Lung (tissue), 11 donors: ENCODE measurements at regions not wholly inside any gene's neighbourhood (a gene's known extent, or its start where the extent isn't known, plus 50 kb on each side); places are given as distances from the start of the nearest gene placed in this dataset.

Experiments used
- ATAC-seq: fragments of 200-7000 bp; cut with Tn5 transposase; one replicate; pipeline ENCODE4 v1.9.1; 2020; ENCODE audit warnings: moderate number of reproducible peaks; ENCODE audit not compliant: insufficient read depth, low FRiP score
- DNase-seq, 3 donors: peaks; one replicate each; pipeline ENCODE4 v3.0.0-alpha.2; 2013 to 2017
- H3K27ac ChIP-seq, 2 donors: one replicate each; pipeline ENCODE4 v1.5.1; 2013; ENCODE audit warnings: mild to moderate bottlenecking in 2 of 2, moderate library complexity in 2 of 2, control low read depth in 1 of 2, inconsistent platforms in 1 of 2, low read depth in 1 of 2, low read length in 1 of 2
- H3K27me3 ChIP-seq, 3 donors: one replicate each; pipeline ENCODE4 v1.5.1; 2013; ENCODE audit warnings: low read length in 2 of 3; ENCODE audit not compliant: control insufficient read depth in 3 of 3, insufficient read depth in 3 of 3
- H3K36me3 ChIP-seq, 4 donors: one replicate each; pipeline ENCODE4 v1.5.1; 2013; ENCODE audit warnings: low read length in 4 of 4, mild to moderate bottlenecking in 1 of 4, moderate library complexity in 1 of 4; ENCODE audit not compliant: control insufficient read depth in 4 of 4, insufficient read depth in 4 of 4
- H3K4me1 ChIP-seq, 5 donors: one replicate each; pipeline ENCODE4 v1.5.1; 2013; ENCODE audit warnings: low read length in 5 of 5, mild to moderate bottlenecking in 2 of 5, moderate library complexity in 1 of 5; ENCODE audit not compliant: control insufficient read depth in 5 of 5, insufficient read depth in 5 of 5
- H3K4me3 ChIP-seq: one replicate; pipeline ENCODE4 v1.5.1; 2013; ENCODE audit warnings: mild to moderate bottlenecking, control low read depth, moderate library complexity
- H3K9ac ChIP-seq, 2 donors: one replicate each; pipeline ENCODE4 v1.5.1; 2013; ENCODE audit warnings: low read length in 2 of 2, control low read depth in 1 of 2; ENCODE audit not compliant: insufficient read depth in 1 of 2
- H3K9me3 ChIP-seq, 4 donors: one replicate each; pipeline ENCODE4 v1.5.1; 2013; ENCODE audit warnings: low read length in 3 of 4, mild to moderate bottlenecking in 1 of 4, moderate library complexity in 1 of 4; ENCODE audit not compliant: control insufficient read depth in 4 of 4, insufficient read depth in 3 of 4
- CTCF ChIP-seq: IDR thresholded peaks from 2 replicates; pipeline ENCODE4 v1.5.1; 2012; ENCODE audit warnings: mild to moderate bottlenecking; ENCODE audit errors: control extremely low read depth, extremely low read depth
- WGBS, 2 donors: extraction: QIAGEN DNeasy Blood & Tissue Kit; methylation state at CpG; one replicate each; pipeline ENCODE4 v1.1.7; 2013; 5-methylcytosine and 5-hydroxymethylcytosine counted together
- donor health status: control.
- donor health status: control.
- donor health status: Bipolar disorder and iron deficiency.
- donor health status: healthy.
- donor health status: DM: yes; HTN: yes; CAD: no.

- no peak overlapping the region for H3K4me3 ChIP-seq
- no peak overlapping the region for H3K9ac ChIP-seq
- no peak overlapping the region for H3K27ac ChIP-seq
- no peaks in the 10 kb centered on the region for H3K27me3 ChIP-seq
- no peaks in the 10 kb centered on the region for H3K36me3 ChIP-seq
- DNase-seq (peak in 2 of 3 donors; percentile 36 to 48), ATAC-seq (no peak)
- no peaks in the 10 kb centered on the region for H3K9me3 ChIP-seq
- no peak for TF ChIP-seq CTCF
- WGBS, 2 donors = 69 to 76% methylated on average over 3 of the region's 3 CpGs
- peaks cover 0 to 7% (median 0%) of the 10 kb centered on the region in 5 donors for H3K4me1 ChIP-seq
Observed at GRCh38 chr15:54987881-54988280, 208.9 kb downstream of the RSL24D1 start.

- Histone ChIP-seq H3K9ac (no peak overlapping the region), H3K36me3 (no peaks in the 10 kb centered on the region), H3K4me1 (no peaks in the 10 kb centered on the region), H3K9me3 (peaks cover 0 to 2% (median 0%) of the 10 kb centered on the region in 4 donors), H3K27ac (no peak overlapping the region), H3K27me3 (no peaks in the 10 kb centered on the region), H3K4me3 (no peak overlapping the region)
- 62 to 81% methylated on average over 4 of the region's 4 CpGs for WGBS, 2 donors
- ATAC-seq (no peak), DNase-seq (no peak)
- TF ChIP-seq CTCF = no peak
Observed at GRCh38 chr15:54979964-54980363, 216.8 kb downstream of the RSL24D1 start.

GRCh38 chr15:54962637-54963036, 234.1 kb downstream of the RSL24D1 start:
- H3K4me3 ChIP-seq = no peak overlapping the region
- no peak for TF ChIP-seq CTCF
- no peak overlapping the region for H3K9ac ChIP-seq
- no peaks in the 10 kb centered on the region for H3K27me3 ChIP-seq
- peaks cover 0 to 13% (median 5%) of the 10 kb centered on the region in 4 donors for H3K9me3 ChIP-seq
- no peaks in the 10 kb centered on the region for H3K36me3 ChIP-seq
- ATAC-seq (no peak), DNase-seq (no peak)
- no peak overlapping the region for H3K27ac ChIP-seq
- no peaks in the 10 kb centered on the region for H3K4me1 ChIP-seq

GRCh38 chr15:54960266-54960665, 236.5 kb downstream of the RSL24D1 start:
- WGBS, 2 donors = 78 to 83% methylated on average over 2 of the region's 2 CpGs
- Histone ChIP-seq H3K4me3 (no peak overlapping the region), H3K27ac (no peak overlapping the region), H3K9me3 (peaks cover 0 to 5% (median 2%) of the 10 kb centered on the region in 4 donors), H3K36me3 (no peaks in the 10 kb centered on the region), H3K27me3 (no peaks in the 10 kb centered on the region), H3K4me1 (no peaks in the 10 kb centered on the region), H3K9ac (no peak overlapping the region)
- no peak for TF ChIP-seq CTCF
- no peak for DNase-seq
- ATAC-seq = no peak
